Activated B cell treated with CpG ODN at 0.5 μM for 24 hours (primary cell): ENCODE measurements at regions not wholly inside any gene's neighbourhood (a gene's known extent, or its start where the extent isn't known, plus 50 kb on each side); places are given as distances from the start of the nearest gene placed in this dataset.

ENCODE experiments used
- ATAC-seq: fragments of 200-7000 bp; cut with Tn5 transposase; one replicate; pipeline ENCODE4 v1.10.0; 2021; ENCODE audit warnings: low read depth, mild to moderate bottlenecking, moderate library complexity
- CTCF ChIA-PET: fragments of 350-600 bp; sonication (Branson Sonifier 250); formaldehyde crosslinking; loops from one replicate; lab custom pipeline; 2021; ENCODE audit warnings: antibody characterized with exemption; lab: Charles Lee
- POLR2A ChIA-PET: fragments of 350-600 bp; sonication (Branson Sonifier 250); formaldehyde crosslinking; loops from one replicate; lab custom pipeline; 2021; ENCODE audit warnings: antibody characterized with exemption; lab: Charles Lee
- DNase-seq: peaks from one replicate; pipeline ENCODE4 v3.0.0; 2022
- H3K27ac Mint-ChIP-seq: one replicate; pipeline ENCODE4 v1.8.0; 2020; ENCODE audit warnings: mixed read lengths
- H3K27me3 Mint-ChIP-seq: one replicate; pipeline ENCODE4 v1.8.0; 2021; ENCODE audit warnings: mixed read lengths
- H3K36me3 Mint-ChIP-seq: one replicate; pipeline ENCODE4 v1.8.0; 2021; ENCODE audit warnings: low read depth, mixed read lengths
- H3K4me1 Mint-ChIP-seq: one replicate; pipeline ENCODE4 v1.8.0; 2021; ENCODE audit warnings: mixed read lengths
- H3K4me3 Mint-ChIP-seq: one replicate; pipeline ENCODE4 v1.8.0; 2020; ENCODE audit warnings: mild to moderate bottlenecking, mixed read lengths
- H3K9me3 Mint-ChIP-seq: one replicate; pipeline ENCODE4 v1.8.0; 2020; ENCODE audit warnings: mixed read lengths
- CTCF ChIP-seq: fragments of 200-600 bp; IDR thresholded peaks from one replicate; pipeline ENCODE4 v1.8.0; 2022; ENCODE audit warnings: antibody characterized with exemption, mild to moderate bottlenecking
- intact Hi-C: fragments of 100-400 bp; cut with micrococcal nuclease; formaldehyde crosslinking; loops from one replicate; pipeline ENCODE4 v1.15.1; 2024

DNA sequence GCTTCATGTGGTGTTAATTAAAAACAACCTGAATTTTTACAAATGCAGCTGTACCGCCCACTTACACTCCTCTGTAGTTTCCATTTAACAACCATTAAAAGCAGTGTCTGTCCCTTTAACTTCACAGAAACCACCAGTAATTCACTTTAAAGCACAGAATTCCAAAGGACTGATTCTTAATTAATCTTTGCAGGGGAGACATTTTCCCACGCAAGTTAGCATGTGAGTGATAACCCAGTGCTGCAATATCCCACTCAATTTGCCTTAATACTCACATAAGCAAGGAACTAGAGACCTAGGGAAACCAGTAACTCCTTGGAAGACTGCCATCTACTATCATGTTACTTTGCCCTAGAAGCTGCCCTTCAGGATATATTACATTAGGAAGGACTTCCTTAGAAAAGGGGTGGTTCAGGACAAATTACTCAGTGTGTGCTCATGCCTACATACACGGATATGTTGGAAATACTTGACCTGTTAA is 102.3 kb downstream of the OSR1 start:
- no peaks in the 10 kb centered on the region for H3K4me1 Mint-ChIP-seq
- ChIA-PET POLR2A (no interaction called here), CTCF (no interaction called here)
- no peak overlapping the region for H3K27ac Mint-ChIP-seq
- ATAC-seq (no peak), DNase-seq (no peak)
- H3K9me3 Mint-ChIP-seq = peaks cover 10% of the 10 kb centered on the region
- H3K4me3 Mint-ChIP-seq = no peak overlapping the region
- no peaks in the 10 kb centered on the region for H3K36me3 Mint-ChIP-seq
- H3K27me3 Mint-ChIP-seq = no peaks in the 10 kb centered on the region
- no peak for TF ChIP-seq CTCF
- intact Hi-C loops = no loop called here

- Mint-ChIP-seq H3K27ac (no peak overlapping the region), H3K4me1 (no peaks in the 10 kb centered on the region), H3K27me3 (no peaks in the 10 kb centered on the region), H3K36me3 (no peaks in the 10 kb centered on the region), H3K9me3 (peaks cover 8% of the 10 kb centered on the region), H3K4me3 (no peak overlapping the region)
- POLR2A ChIA-PET = no interaction called here
- DNase-seq (no peak), ATAC-seq (no peak)
- intact Hi-C loops = no loop called here
- TF ChIP-seq CTCF = no peak
- CTCF ChIA-PET = no interaction called here
These were observed 102.9 kb downstream of the OSR1 start for GRCh38 chr2:19255481-19255880.

DNA sequence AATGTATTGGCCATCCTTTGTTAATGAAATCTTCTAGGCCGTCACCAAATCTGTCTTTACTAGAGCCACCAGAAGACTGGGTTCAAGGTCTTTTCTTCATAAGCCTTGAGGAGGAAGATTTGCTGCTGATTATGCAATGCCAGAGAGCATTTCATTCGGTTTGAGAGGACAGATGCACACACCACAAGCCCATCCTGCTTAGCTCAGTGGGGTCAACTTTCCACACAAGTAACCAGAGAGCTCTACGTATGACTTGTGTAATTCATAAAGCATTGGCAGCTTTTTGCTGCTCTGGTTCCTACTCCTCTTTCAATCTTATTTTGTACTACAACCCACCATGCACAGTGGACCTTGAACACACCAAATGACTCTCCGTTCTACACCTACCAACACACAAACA is 106.9 kb downstream of the OSR1 start:
- POLR2A ChIA-PET = no interaction called here
- no peaks in the 10 kb centered on the region for H3K36me3 Mint-ChIP-seq
- DNase-seq = no peak
- no peaks in the 10 kb centered on the region for H3K4me1 Mint-ChIP-seq
- H3K27ac Mint-ChIP-seq = no peak overlapping the region
- no peak for ATAC-seq
- peaks cover 4% of the 10 kb centered on the region for H3K9me3 Mint-ChIP-seq
- H3K4me3 Mint-ChIP-seq = no peak overlapping the region
- CTCF ChIA-PET = no interaction called here
- H3K27me3 Mint-ChIP-seq = no peaks in the 10 kb centered on the region
- intact Hi-C loops = no loop called here
- TF ChIP-seq CTCF = no peak

GRCh38 chr2:19250906-19251305 is 107.5 kb downstream of the OSR1 start:
- ChIA-PET CTCF (no interaction called here), POLR2A (no interaction called here)
- Mint-ChIP-seq H3K27ac (no peak overlapping the region), H3K9me3 (peaks cover 4% of the 10 kb centered on the region), H3K4me1 (no peaks in the 10 kb centered on the region), H3K4me3 (no peak overlapping the region), H3K36me3 (no peaks in the 10 kb centered on the region), H3K27me3 (no peaks in the 10 kb centered on the region)
- DNase-seq (no peak), ATAC-seq (no peak)
- no peak for TF ChIP-seq CTCF
- intact Hi-C loops = no loop called here

GRCh38 chr2:19247186-19247585 is 111.2 kb downstream of the OSR1 start:
- no peak for TF ChIP-seq CTCF
- Mint-ChIP-seq H3K27ac (no peak overlapping the region), H3K4me3 (no peak overlapping the region), H3K27me3 (peaks cover 1% of the 10 kb centered on the region), H3K36me3 (no peaks in the 10 kb centered on the region), H3K9me3 (no peaks in the 10 kb centered on the region), H3K4me1 (no peaks in the 10 kb centered on the region)
- no peak for ATAC-seq
- ChIA-PET CTCF (no interaction called here), POLR2A (no interaction called here)
- no peak for DNase-seq
- intact Hi-C loops = no loop called here
